HCT116 (cell line): ENCODE measurements at regions not wholly inside any gene's neighbourhood (a gene's known extent, or its start where the extent isn't known, plus 50 kb on each side); places are given as distances from the start of the nearest gene placed in this dataset.

ENCODE experiments used
- ATAC-seq: fragments of 200-7000 bp; cut with Tn5 transposase; 2 replicates; pipeline ENCODE4 v1.9.1; 2020; ENCODE audit warnings: mild to moderate bottlenecking, moderate library complexity
- BruUV-seq: library from RNA; stranded (reverse); fragments of 400-500 nt; replicated peaks from 2 replicates; lab custom pipeline; 2021; lab: Mats Ljungman, UMichigan
- CTCF ChIA-PET: fragments of 300-600 bp; sonication (Branson Sonifier 250); formaldehyde crosslinking; loops from one replicate; lab custom pipeline; 2021; ENCODE audit warnings: antibody characterized with exemption; lab: Charles Lee
- POLR2A ChIA-PET: fragments of 300-600, 350-600 bp; sonication (Branson Sonifier 250); formaldehyde crosslinking; loops from one replicate; lab custom pipeline; 2021; ENCODE audit warnings: antibody characterized with exemption; lab: Charles Lee
- RAD21 ChIA-PET, 2 experiments: fragments of 300-600 bp; sonication (Branson Sonifier 250); formaldehyde crosslinking; loops; one replicate each; lab custom pipeline; 2023; ENCODE audit warnings: low total read pairs in 2 of 2; ENCODE audit not compliant: uncharacterized antibody in 2 of 2, unreplicated experiment in 2 of 2, low non-redundant PET in 1 of 2; lab: Charles Lee
- DNase-seq: peaks from one replicate; pipeline ENCODE4 v3.0.0-alpha.2; 2010; ENCODE audit warnings: low read depth, low spot score
- H2AFZ ChIP-seq: fragments of 200-600 bp; shearing (Covaris generic), sonication (generic); 2 replicates; pipeline ENCODE4 v1.6.1; 2017; ENCODE audit warnings: low read depth, mixed run types, mixed read lengths, antibody characterized with exemption, low read length; ENCODE audit not compliant: poor library complexity, severe bottlenecking
- H3K27ac ChIP-seq: 2 replicates; pipeline ENCODE4 v1.5.1; 2012; ENCODE audit warnings: low read depth, low read length
- H3K27me3 ChIP-seq: fragments of 200-600 bp; sonication (generic); 2 replicates; pipeline ENCODE4 v1.6.1; 2016; ENCODE audit warnings: mixed run types, low read length, mixed read lengths; ENCODE audit not compliant: insufficient read depth
- H3K36me3 ChIP-seq, 2 experiments: fragments of 200-500 bp in 1 of 2; fragments of 200-600 bp in 1 of 2; sonication (Bioruptor generic) in 1 of 2; sonication (generic) in 1 of 2; 2 replicates each; pipeline versions ENCODE4 v1.5.1 to v1.6.1; 2014 to 2016; ENCODE audit warnings: low read length in 2 of 2, inconsistent platforms in 1 of 2, mixed read lengths in 1 of 2, mixed run types in 1 of 2; ENCODE audit not compliant: insufficient read depth in 2 of 2, control insufficient read depth in 1 of 2
- H3K4me1 ChIP-seq, 2 experiments: fragments of 200-600 bp in 1 of 2; sonication (generic) in 1 of 2; 2 replicates each; pipeline versions ENCODE4 v1.5.1 to v1.6.1; 2012 to 2017; ENCODE audit warnings: low read length in 2 of 2, inconsistent platforms in 1 of 2, mild to moderate bottlenecking in 1 of 2, mixed read lengths in 1 of 2, mixed run types in 1 of 2, moderate library complexity in 1 of 2; ENCODE audit not compliant: insufficient read depth in 2 of 2, control insufficient read depth in 1 of 2
- H3K4me2 ChIP-seq: fragments of 200-600 bp; sonication (generic); 2 replicates; pipeline ENCODE4 v1.6.1; 2017; ENCODE audit warnings: mixed run types, low read length, mixed read lengths
- H3K4me3 ChIP-seq, 2 experiments: fragments of 200-600 bp in 1 of 2; sonication (generic) in 1 of 2; replicated peaks in 1 of 2; 2 replicates each; pipeline ENCODE4 v1.5.1; 2011 to 2016; ENCODE audit warnings: low read length in 2 of 2, control low read depth in 1 of 2, low read depth in 1 of 2, mild to moderate bottlenecking in 1 of 2, mixed read lengths in 1 of 2, mixed run types in 1 of 2
- H3K79me2 ChIP-seq: fragments of 200-600 bp; sonication (generic); 2 replicates; pipeline ENCODE4 v1.6.1; 2017; ENCODE audit warnings: mild to moderate bottlenecking, mixed run types, low read length, moderate library complexity, mixed read lengths; ENCODE audit not compliant: insufficient read depth
- H3K9ac ChIP-seq: fragments of 200-600 bp; sonication (generic); 2 replicates; pipeline ENCODE4 v1.6.1; 2016; ENCODE audit warnings: low read length, mixed read lengths
- H3K9me2 ChIP-seq: fragments of 200-600 bp; sonication (generic), shearing (Covaris generic); 2 replicates; pipeline ENCODE4 v1.6.1; 2017; ENCODE audit warnings: mixed run types, mild to moderate bottlenecking, moderate library complexity; ENCODE audit not compliant: insufficient read depth
- H3K9me3 ChIP-seq, 2 experiments: fragments of 200-500 bp in 1 of 2; fragments of 200-600 bp in 1 of 2; sonication (Bioruptor generic) in 1 of 2; sonication (generic) in 1 of 2; 2 replicates each; pipeline ENCODE4 v1.6.1; 2014 to 2017; ENCODE audit warnings: low read length in 2 of 2, mixed read lengths in 2 of 2, inconsistent platforms in 1 of 2, low read depth in 1 of 2, mild to moderate bottlenecking in 1 of 2, mixed run types in 1 of 2, moderate library complexity in 1 of 2; ENCODE audit not compliant: control insufficient read depth in 1 of 2, insufficient read depth in 1 of 2
- H4K20me1 ChIP-seq: fragments of 200-600 bp; sonication (generic), shearing (Covaris generic); 2 replicates; pipeline ENCODE4 v1.6.1; 2017; ENCODE audit warnings: mixed run types, mild to moderate bottlenecking, moderate library complexity; ENCODE audit not compliant: insufficient read depth
- CBX3 ChIP-seq: IDR thresholded peaks from 2 replicates; pipeline ENCODE4 v1.6.1; 2012; ENCODE audit warnings: low read depth
- ELF1 ChIP-seq: IDR thresholded peaks from 2 replicates; pipeline ENCODE4 v1.6.1; 2012; ENCODE audit warnings: low read depth, borderline replicate concordance
- EZH2 ChIP-seq: fragments of 200-600 bp; sonication (generic); IDR thresholded peaks from 2 replicates; pipeline ENCODE4 v1.6.1; 2017; ENCODE audit warnings: antibody characterized with exemption, mixed run types
- EZH2phosphoT487 ChIP-seq: fragments of 200-600 bp; IDR thresholded peaks from 2 replicates; pipeline ENCODE4 v1.6.1; 2018; ENCODE audit warnings: antibody characterized with exemption, borderline replicate concordance
- FOSL1 ChIP-seq: IDR thresholded peaks from 2 replicates; pipeline ENCODE4 v1.6.1; 2012; ENCODE audit warnings: low read depth
- POLR2A ChIP-seq: IDR thresholded peaks from 2 replicates; pipeline ENCODE4 v1.7.0; 2011; ENCODE audit warnings: borderline replicate concordance; ENCODE audit not compliant: insufficient read depth, insufficient read length; ENCODE audit errors: extremely low read depth
- POLR2AphosphoS5 ChIP-seq: IDR thresholded peaks from 2 replicates; pipeline ENCODE4 v1.6.1; 2011; ENCODE audit warnings: mild to moderate bottlenecking, low read depth, low read length, moderate library complexity
- SIN3A ChIP-seq: IDR thresholded peaks from 2 replicates; pipeline ENCODE4 v1.6.1; 2012; ENCODE audit warnings: low read depth
- SRF ChIP-seq: IDR thresholded peaks from 2 replicates; pipeline ENCODE4 v1.6.1; 2012; ENCODE audit warnings: low read depth
- TCF7L2 ChIP-seq: IDR thresholded peaks from 2 replicates; pipeline ENCODE4 v1.7.0; 2011; ENCODE audit warnings: borderline replicate concordance, inconsistent platforms; ENCODE audit not compliant: insufficient read depth, insufficient read length; ENCODE audit errors: extremely low read depth
- ZNF274 ChIP-seq: fragments of 200-500 bp; sonication (Bioruptor generic); IDR thresholded peaks from 2 replicates; pipeline ENCODE4 v1.6.1; 2014; ENCODE audit warnings: mild to moderate bottlenecking, low read depth, low read length, inconsistent platforms
- intact Hi-C: fragments of 100-400 bp; cut with micrococcal nuclease; formaldehyde crosslinking; loops from 2 replicates; pipeline ENCODE4 v1.10.0; 2022
- TF ChIP-seq, protein P1 (sequence below): IDR thresholded peaks from 2 replicates; pipeline ENCODE4 v1.6.1; 2012
- TF ChIP-seq, protein P2 (sequence below): IDR thresholded peaks from 2 replicates; pipeline ENCODE4 v1.6.1; 2011; ENCODE audit warnings: mild to moderate bottlenecking, low read length, moderate library complexity; ENCODE audit not compliant: insufficient replicate concordance; ENCODE audit errors: extremely low read depth

DNA sequence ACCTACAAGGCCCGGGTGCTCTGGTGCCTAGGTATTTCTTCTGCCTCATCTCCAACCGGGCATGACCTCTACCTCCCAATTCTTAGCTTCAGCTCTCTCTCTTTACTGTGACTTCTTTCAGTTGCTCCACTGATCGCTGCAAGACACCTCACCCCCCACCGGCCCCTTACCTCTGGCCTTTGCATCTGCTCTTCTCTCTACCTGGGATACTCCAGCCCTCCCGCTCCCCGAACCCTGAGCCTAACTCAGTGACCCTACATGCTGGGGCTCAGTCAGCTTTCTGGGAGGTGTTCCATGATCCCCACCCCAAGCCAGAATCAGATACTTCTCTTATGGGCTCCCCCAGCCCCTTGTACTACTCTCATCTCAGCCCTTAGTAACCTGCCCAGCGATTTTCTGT lies 99.6 kb downstream of the EFNB1 start:
- no TSS peak for BruUV-seq
- Histone ChIP-seq H4K20me1 (no peaks in the 10 kb centered on the region), H3K36me3 (no peaks in the 10 kb centered on the region), H3K4me1 (peaks cover 0 to 27% of the 10 kb centered on the region in 2 experiments; a peak in 3 of 4 replicates), H3K9me2 (no peaks in the 10 kb centered on the region), H3K9me3 (no peaks in the 10 kb centered on the region), H3K4me3 (no peak overlapping the region), H3K79me2 (no peaks in the 10 kb centered on the region), H3K27ac (no peak overlapping the region), H3K4me2 (no peak overlapping the region), H3K27me3 (no peaks in the 10 kb centered on the region), H3K9ac (no peak overlapping the region), H2AFZ (no peak overlapping the region)
- RAD21 ChIA-PET: no interaction called here
- ATAC-seq (no peak), DNase-seq (no peak)
- intact Hi-C loops: no loop called here
- TF ChIP-seq, protein P1, sequence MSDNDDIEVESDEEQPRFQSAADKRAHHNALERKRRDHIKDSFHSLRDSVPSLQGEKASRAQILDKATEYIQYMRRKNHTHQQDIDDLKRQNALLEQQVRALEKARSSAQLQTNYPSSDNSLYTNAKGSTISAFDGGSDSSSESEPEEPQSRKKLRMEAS: no peak
- TF ChIP-seq ZNF274 (no peak), ELF1 (no peak), EZH2phosphoT487 (no peak), POLR2A (no peak), SRF (no peak), POLR2AphosphoS5 (no peak), CBX3 (no peak), TCF7L2 (no peak), SIN3A (no peak), EZH2 (no peak), FOSL1 (no peak)
- TF ChIP-seq, protein P2, sequence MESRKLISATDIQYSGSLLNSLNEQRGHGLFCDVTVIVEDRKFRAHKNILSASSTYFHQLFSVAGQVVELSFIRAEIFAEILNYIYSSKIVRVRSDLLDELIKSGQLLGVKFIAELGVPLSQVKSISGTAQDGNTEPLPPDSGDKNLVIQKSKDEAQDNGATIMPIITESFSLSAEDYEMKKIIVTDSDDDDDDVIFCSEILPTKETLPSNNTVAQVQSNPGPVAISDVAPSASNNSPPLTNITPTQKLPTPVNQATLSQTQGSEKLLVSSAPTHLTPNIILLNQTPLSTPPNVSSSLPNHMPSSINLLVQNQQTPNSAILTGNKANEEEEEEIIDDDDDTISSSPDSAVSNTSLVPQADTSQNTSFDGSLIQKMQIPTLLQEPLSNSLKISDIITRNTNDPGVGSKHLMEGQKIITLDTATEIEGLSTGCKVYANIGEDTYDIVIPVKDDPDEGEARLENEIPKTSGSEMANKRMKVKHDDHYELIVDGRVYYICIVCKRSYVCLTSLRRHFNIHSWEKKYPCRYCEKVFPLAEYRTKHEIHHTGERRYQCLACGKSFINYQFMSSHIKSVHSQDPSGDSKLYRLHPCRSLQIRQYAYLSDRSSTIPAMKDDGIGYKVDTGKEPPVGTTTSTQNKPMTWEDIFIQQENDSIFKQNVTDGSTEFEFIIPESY: no peak
- CTCF ChIA-PET: no interaction called here
- POLR2A ChIA-PET: no interaction called here
